ENCODE measurements at regions not wholly inside any gene's neighbourhood (a gene's known extent, or its start where the extent isn't known, plus 50 kb on each side); places are given as distances from the start of the nearest gene placed in this dataset.
"Not testable (repeated sequence)": the region's sequence is repeated elsewhere in the genome, so short reads cannot be mapped to it uniquely, and the experiment has no call there.

DNA sequence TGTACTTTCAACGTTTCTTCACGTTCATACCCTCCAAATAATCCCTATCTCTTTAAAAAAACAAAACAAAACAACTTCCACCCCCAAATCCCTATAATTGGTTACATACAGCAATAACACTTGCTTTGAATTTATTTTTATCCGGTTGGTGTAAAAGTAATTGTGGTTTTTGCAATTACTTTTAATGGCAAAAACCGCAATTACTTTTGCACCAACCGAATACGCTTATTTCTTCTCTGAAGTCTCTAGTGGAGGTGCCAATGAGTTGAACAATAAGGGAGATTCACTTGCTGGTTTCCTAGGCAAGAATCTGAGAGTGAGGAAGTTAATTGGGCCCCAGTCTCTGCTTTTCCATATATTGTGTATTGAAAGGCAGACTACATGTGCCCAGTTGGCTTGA is 133.3 kb downstream of the DACT1 start:
- H3K4me1 ChIP-seq = no peaks in the 10 kb centered on the region
- 96% methylated on average over 6 of the region's 6 CpGs for WGBS
- DNase-seq (ENCODE audit: extremely low spot score) = no peak
- H3K27ac ChIP-seq (replicated peaks in 1 of 4) = no peak overlapping the region
- no peaks in the 10 kb centered on the region for H3K36me3 ChIP-seq
- no peak overlapping the region for H3K4me3 ChIP-seq
- H3K27me3 ChIP-seq = no peaks in the 10 kb centered on the region
- TF ChIP-seq POLR2A (IDR thresholded peaks at IDR 0.05; ENCODE audit: low read depth) = no peak
- TF ChIP-seq EP300 (IDR thresholded peaks at IDR 0.05) = no peak
- no peak for TF ChIP-seq POLR2AphosphoS5 (IDR thresholded peaks at IDR 0.05)
- TF ChIP-seq, protein P1, sequence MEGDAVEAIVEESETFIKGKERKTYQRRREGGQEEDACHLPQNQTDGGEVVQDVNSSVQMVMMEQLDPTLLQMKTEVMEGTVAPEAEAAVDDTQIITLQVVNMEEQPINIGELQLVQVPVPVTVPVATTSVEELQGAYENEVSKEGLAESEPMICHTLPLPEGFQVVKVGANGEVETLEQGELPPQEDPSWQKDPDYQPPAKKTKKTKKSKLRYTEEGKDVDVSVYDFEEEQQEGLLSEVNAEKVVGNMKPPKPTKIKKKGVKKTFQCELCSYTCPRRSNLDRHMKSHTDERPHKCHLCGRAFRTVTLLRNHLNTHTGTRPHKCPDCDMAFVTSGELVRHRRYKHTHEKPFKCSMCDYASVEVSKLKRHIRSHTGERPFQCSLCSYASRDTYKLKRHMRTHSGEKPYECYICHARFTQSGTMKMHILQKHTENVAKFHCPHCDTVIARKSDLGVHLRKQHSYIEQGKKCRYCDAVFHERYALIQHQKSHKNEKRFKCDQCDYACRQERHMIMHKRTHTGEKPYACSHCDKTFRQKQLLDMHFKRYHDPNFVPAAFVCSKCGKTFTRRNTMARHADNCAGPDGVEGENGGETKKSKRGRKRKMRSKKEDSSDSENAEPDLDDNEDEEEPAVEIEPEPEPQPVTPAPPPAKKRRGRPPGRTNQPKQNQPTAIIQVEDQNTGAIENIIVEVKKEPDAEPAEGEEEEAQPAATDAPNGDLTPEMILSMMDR (IDR thresholded peaks at IDR 0.05) = no peak
- intact Hi-C loops (cut with DNase I) = no loop called here
- no peaks in the 10 kb centered on the region for H3K9me3 ChIP-seq

DNA sequence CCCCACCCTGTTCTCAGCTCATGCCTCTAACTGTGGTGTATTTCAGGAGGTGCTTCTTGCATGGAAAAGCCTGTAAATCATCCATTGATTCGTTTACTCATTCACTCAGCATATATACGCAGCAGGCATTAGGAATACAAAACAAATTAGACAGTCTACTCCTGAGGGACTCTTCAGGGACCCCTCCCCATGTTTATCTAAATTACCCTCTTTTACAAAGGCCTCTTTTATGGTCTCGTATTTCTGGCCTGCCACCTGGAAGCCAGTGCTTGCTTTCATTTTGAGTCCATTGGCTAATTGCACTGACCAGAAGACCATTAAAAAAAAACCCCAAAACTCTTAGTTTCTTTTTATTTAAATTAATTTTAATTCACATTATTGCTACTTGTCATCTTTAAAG is 134.4 kb downstream of the DACT1 start:
- Histone ChIP-seq H3K4me1 (no peaks in the 10 kb centered on the region), H3K4me3 (no peak overlapping the region), H3K27me3 (no peaks in the 10 kb centered on the region), H3K36me3 (no peaks in the 10 kb centered on the region), H3K9me3 (no peaks in the 10 kb centered on the region), H3K27ac (replicated peaks in 1 of 4) (no peak overlapping the region)
- 91% methylated on average over 3 of the region's 3 CpGs for WGBS
- no peak for DNase-seq (ENCODE audit: extremely low spot score)
- intact Hi-C loops (cut with DNase I) = no loop called here
- no peak for TF ChIP-seq POLR2A (IDR thresholded peaks at IDR 0.05; ENCODE audit: low read depth)
- no peak for TF ChIP-seq EP300 (IDR thresholded peaks at IDR 0.05)
- no peak for TF ChIP-seq POLR2AphosphoS5 (IDR thresholded peaks at IDR 0.05)
- TF ChIP-seq, protein P1 (IDR thresholded peaks at IDR 0.05) = no peak

DNA sequence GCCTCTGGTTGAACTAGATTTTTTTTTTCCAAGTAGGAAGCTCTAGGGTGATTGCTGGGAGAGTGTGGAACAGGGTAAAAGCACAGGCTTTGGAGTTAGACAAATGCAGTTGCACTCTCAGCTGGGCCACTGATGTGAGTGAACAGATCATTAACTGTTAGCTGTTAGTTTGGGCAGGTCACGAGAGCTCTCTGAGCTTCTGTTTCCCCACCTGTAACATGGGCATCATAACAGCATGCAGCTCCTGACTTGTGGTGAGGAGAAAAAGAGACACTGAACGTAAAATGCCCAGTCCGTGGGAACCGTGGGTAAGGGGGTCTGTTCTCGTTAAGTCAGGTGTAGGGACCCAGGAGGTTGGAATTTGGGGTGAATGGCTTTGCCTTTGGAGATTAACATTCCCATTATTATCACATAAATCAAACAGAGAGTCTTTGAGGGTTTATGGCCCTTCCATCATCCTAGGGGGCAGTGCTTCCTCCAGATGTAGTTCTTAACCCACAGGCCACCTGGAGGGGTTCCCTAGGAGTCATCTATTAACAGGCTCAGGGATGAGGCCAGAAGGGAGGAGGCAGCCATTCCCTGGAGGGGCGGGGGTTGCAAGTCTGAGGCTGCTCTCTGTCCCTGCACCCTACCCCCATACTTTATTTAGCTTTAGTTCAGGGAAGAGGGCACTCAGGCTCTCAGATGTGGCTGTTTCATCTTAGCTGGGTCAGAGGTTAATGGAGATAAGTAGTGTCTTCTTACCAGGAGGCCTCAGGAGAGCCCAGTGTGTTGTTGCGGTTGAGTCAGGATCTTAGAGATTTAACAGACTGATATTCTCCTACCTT is 135.2 kb downstream of the DACT1 start:
- 90% methylated on average over 7 of the region's 7 CpGs for WGBS

DNA sequence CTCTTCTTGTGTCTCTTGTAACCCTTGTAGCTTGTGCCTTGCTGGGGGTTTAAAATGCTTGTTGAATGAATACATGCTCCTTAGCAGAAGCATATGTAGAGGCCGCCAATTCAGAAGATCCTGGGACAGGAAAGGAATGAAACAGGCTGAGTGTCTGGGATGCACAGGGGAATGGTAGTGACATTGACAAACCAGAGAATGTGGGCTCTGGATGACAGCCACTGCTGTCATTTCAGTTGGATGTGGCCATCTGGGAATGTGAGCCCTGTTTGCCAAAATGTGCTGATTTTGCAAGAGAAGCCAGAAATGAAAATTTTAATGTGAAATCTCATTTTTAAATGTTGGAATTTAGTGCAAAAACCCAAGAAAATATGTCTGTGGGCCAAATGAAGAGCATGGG is 136.8 kb downstream of the DACT1 start:
- Histone ChIP-seq H3K9me3 (no peaks in the 10 kb centered on the region), H3K27ac (replicated peaks in 1 of 4) (no peak overlapping the region), H3K4me1 (no peaks in the 10 kb centered on the region), H3K36me3 (no peaks in the 10 kb centered on the region), H3K27me3 (no peaks in the 10 kb centered on the region), H3K4me3 (no peak overlapping the region)
- TF ChIP-seq, protein P1 (IDR thresholded peaks at IDR 0.05) = no peak
- no peak for TF ChIP-seq EP300 (IDR thresholded peaks at IDR 0.05)
- TF ChIP-seq POLR2AphosphoS5 (IDR thresholded peaks at IDR 0.05) = no peak
- TF ChIP-seq POLR2A (IDR thresholded peaks at IDR 0.05; ENCODE audit: low read depth) = no peak
- intact Hi-C loops (cut with DNase I) = no loop called here
- no peak for DNase-seq (ENCODE audit: extremely low spot score)
- 87% methylated on average over 1 of the region's 1 CpG for WGBS

More for the DNA sequence above, 135.2 kb downstream of the DACT1 start:
- no peaks in the 10 kb centered on the region for H3K9me3 ChIP-seq
- H3K4me3 ChIP-seq = no peak overlapping the region
- DNase-seq (ENCODE audit: extremely low spot score) = no peak
- no peaks in the 10 kb centered on the region for H3K27me3 ChIP-seq
- TF ChIP-seq, protein P1 (IDR thresholded peaks at IDR 0.05) = no peak
- no peak for TF ChIP-seq POLR2AphosphoS5 (IDR thresholded peaks at IDR 0.05)
- no peak for TF ChIP-seq POLR2A (IDR thresholded peaks at IDR 0.05; ENCODE audit: low read depth)
- TF ChIP-seq EP300 (IDR thresholded peaks at IDR 0.05) = no peak
- H3K36me3 ChIP-seq = no peaks in the 10 kb centered on the region
- intact Hi-C loops (cut with DNase I) = no loop called here
- H3K27ac ChIP-seq (replicated peaks in 1 of 4) = no peak overlapping the region
- no peaks in the 10 kb centered on the region for H3K4me1 ChIP-seq

DNA sequence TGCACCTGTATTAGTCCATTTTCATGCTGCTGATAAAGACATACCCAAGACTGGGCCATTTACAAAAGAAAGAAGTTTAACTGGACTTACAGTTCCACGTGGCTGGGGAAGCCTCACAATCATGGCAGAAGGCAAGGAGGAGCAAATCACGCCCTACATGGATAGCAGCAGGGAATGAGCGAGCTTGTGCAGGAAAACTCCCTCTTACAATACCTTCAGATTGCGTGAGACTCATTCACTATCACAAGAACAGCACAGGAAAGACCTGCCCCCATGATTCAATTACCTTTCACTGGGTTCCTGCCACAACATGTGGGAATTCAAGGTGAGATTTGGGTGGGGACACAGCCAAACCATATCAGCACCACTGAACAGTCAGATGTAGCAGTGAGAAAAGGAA is 137.4 kb downstream of the DACT1 start:
- WGBS = 88% methylated on average over 4 of the region's 4 CpGs
- H3K27ac ChIP-seq (replicated peaks in 1 of 4); intact Hi-C loops (cut with DNase I); H3K27me3 ChIP-seq; H3K4me3 ChIP-seq; H3K36me3 ChIP-seq; H3K4me1 ChIP-seq; H3K9me3 ChIP-seq: not testable (repeated sequence)
- peak; percentile 84 for DNase-seq (ENCODE audit: extremely low spot score)
